Endothelial cell of umbilical vein (primary cell): ENCODE measurements at regions not wholly inside any gene's neighbourhood (a gene's known extent, or its start where the extent isn't known, plus 50 kb on each side); places are given as distances from the start of the nearest gene placed in this dataset.

ENCODE experiments used
- BruUV-seq: library from RNA; stranded (reverse); fragments of 400-500 nt; replicated peaks from 2 replicates; lab custom pipeline; 2021; lab: Mats Ljungman, UMichigan
- CTCF ChIA-PET: fragments of 300-600, 350-600 bp; sonication (Branson Sonifier 250); formaldehyde crosslinking; loops from one replicate; lab custom pipeline; 2021; ENCODE audit warnings: antibody characterized with exemption, inconsistent platforms; lab: Charles Lee
- POLR2A ChIA-PET: fragments of 300-600, 350-600 bp; sonication (Branson Sonifier 250); formaldehyde crosslinking; loops from one replicate; lab custom pipeline; 2021; ENCODE audit warnings: antibody characterized with exemption, inconsistent platforms; lab: Charles Lee
- DNase-seq: peaks from one replicate; pipeline ENCODE4 v3.0.0-alpha.2; 2011; ENCODE audit warnings: low read depth, low spot score
- FAIRE-seq: peaks from 2 replicates; lab custom pipeline; 2011; peaks lifted over from hg19 to GRCh38; lab: Jason Lieb, UNC
- H2AFZ ChIP-seq: 2 replicates; pipeline ENCODE4 v1.6.0; 2012; ENCODE audit warnings: low read depth, low read length, control low read depth, inconsistent platforms
- H3K27ac ChIP-seq: 2 replicates; pipeline ENCODE4 v1.5.1; 2011; ENCODE audit warnings: low read depth, mild to moderate bottlenecking, control low read depth, low read length, moderate library complexity; ENCODE audit not compliant: insufficient read depth
- H3K27me3 ChIP-seq, 2 experiments: 2 replicates each; pipeline versions ENCODE4 v1.6.0 to v1.6.1; 2011; ENCODE audit warnings: low read length in 2 of 2, mixed read lengths in 1 of 2; ENCODE audit not compliant: control insufficient read depth in 2 of 2, insufficient read depth in 2 of 2
- H3K36me3 ChIP-seq, 2 experiments: 2 replicates in 1 of 2; 3 replicates in 1 of 2; pipeline ENCODE4 v1.5.1; 2011; ENCODE audit warnings: low read length in 2 of 2, mild to moderate bottlenecking in 1 of 2, moderate library complexity in 1 of 2; ENCODE audit not compliant: control insufficient read depth in 2 of 2, insufficient read depth in 2 of 2; ENCODE audit errors: extremely low read depth in 1 of 2
- H3K4me1 ChIP-seq: 3 replicates; pipeline ENCODE4 v1.5.1; 2011; ENCODE audit warnings: mild to moderate bottlenecking, low read length; ENCODE audit not compliant: control insufficient read depth, insufficient read depth; ENCODE audit errors: extremely low read depth
- H3K4me2 ChIP-seq: 2 replicates; pipeline ENCODE4 v1.6.1; 2011; ENCODE audit warnings: low read length, control low read depth, mixed read lengths; ENCODE audit not compliant: insufficient read depth
- H3K4me3 ChIP-seq, 3 experiments: fragments of 200-600 bp in 1 of 3; sonication (generic), shearing (Covaris generic) in 1 of 3; replicated peaks in 1 of 3; 2 replicates each; pipeline ENCODE4 v1.5.1; 2011 to 2016; ENCODE audit warnings: control low read depth in 3 of 3, low read length in 3 of 3, mild to moderate bottlenecking in 2 of 3, inconsistent platforms in 1 of 3, low read depth in 1 of 3, moderate library complexity in 1 of 3; ENCODE audit not compliant: insufficient read depth in 1 of 3
- H3K79me2 ChIP-seq: 2 replicates; pipeline ENCODE4 v1.6.0; 2012; ENCODE audit warnings: low read length, inconsistent platforms; ENCODE audit not compliant: control insufficient read depth, insufficient read depth
- H3K9ac ChIP-seq: replicated peaks from 2 replicates; pipeline ENCODE3; 2011; ENCODE audit warnings: low read length, control low read depth; ENCODE audit not compliant: insufficient read depth; ENCODE audit errors: extremely low read depth
- H3K9me1 ChIP-seq: replicated peaks from 3 replicates; pipeline ENCODE4 v1.6.0; 2011; ENCODE audit warnings: mild to moderate bottlenecking, low read length; ENCODE audit not compliant: control insufficient read depth, insufficient read depth; ENCODE audit errors: extremely low read depth
- H3K9me3 ChIP-seq: replicated peaks from 2 replicates; pipeline ENCODE4 v1.5.1; 2012; ENCODE audit warnings: low read length, inconsistent platforms; ENCODE audit not compliant: control insufficient read depth, insufficient read depth
- H4K20me1 ChIP-seq: replicated peaks from 2 replicates; pipeline ENCODE3; 2011; ENCODE audit warnings: mild to moderate bottlenecking, low read length; ENCODE audit not compliant: control insufficient read depth, insufficient read depth; ENCODE audit errors: extremely low read depth
- EZH2 ChIP-seq: IDR thresholded peaks from 2 replicates; pipeline ENCODE4 v1.6.1; 2012; ENCODE audit warnings: borderline replicate concordance, low read depth, mild to moderate bottlenecking, moderate library complexity, low read length, inconsistent platforms; ENCODE audit not compliant: severe bottlenecking
- FOS ChIP-seq: IDR thresholded peaks from 2 replicates; pipeline ENCODE4 v1.6.1; 2011; ENCODE audit warnings: mild to moderate bottlenecking, low read length, moderate library complexity, borderline replicate concordance; ENCODE audit not compliant: insufficient read depth
- GATA2 ChIP-seq: IDR thresholded peaks from 2 replicates; pipeline ENCODE4 v1.7.0; 2011; ENCODE audit warnings: low read depth, mild to moderate bottlenecking, moderate library complexity, mixed read lengths, low read length; ENCODE audit not compliant: insufficient read length, insufficient read depth
- JUN ChIP-seq: IDR thresholded peaks from 2 replicates; pipeline ENCODE4 v1.6.1; 2011; ENCODE audit warnings: borderline replicate concordance, low read depth; ENCODE audit not compliant: insufficient read length, insufficient read depth
- MYC ChIP-seq: IDR thresholded peaks from one replicate; pipeline ENCODE4 v1.6.1; 2011; ENCODE audit warnings: mild to moderate bottlenecking, low read depth, low read length
- POLR2A ChIP-seq: IDR thresholded peaks from 2 replicates; pipeline ENCODE4 v1.6.1; 2012; ENCODE audit warnings: low read depth, mild to moderate bottlenecking, control low read depth, low read length
- POLR2AphosphoS5 ChIP-seq: IDR thresholded peaks from 2 replicates; pipeline ENCODE4 v1.6.1; 2012; ENCODE audit warnings: low read depth, mild to moderate bottlenecking, control low read depth, low read length, moderate library complexity; ENCODE audit not compliant: insufficient read depth
- dilution Hi-C: fragments of 300-500 bp; cut with MboI; formaldehyde crosslinking; loops from one replicate; pipeline ENCODE4 v1.15.0; 2019; ENCODE audit warnings: low sequenced_read_pairs; ENCODE audit not compliant: extremely low pct_ligation_motif_present
- intact Hi-C: fragments of 100-400 bp; cut with micrococcal nuclease; formaldehyde crosslinking; loops from one replicate; pipeline ENCODE4 v1.10.0; 2022
- TF ChIP-seq, protein P1 (sequence below): IDR thresholded peaks from 2 replicates; pipeline ENCODE4 v1.6.1; 2011; ENCODE audit not compliant: insufficient read depth, insufficient read length
- TF ChIP-seq, protein P2 (sequence below), 2 donors: IDR thresholded peaks; 1 replicate in 1 of 2; 2 replicates in 1 of 2; pipeline ENCODE4 v1.5.1; 2011; ENCODE audit warnings: low read length in 2 of 2, mild to moderate bottlenecking in 2 of 2, moderate library complexity in 2 of 2, control low read depth in 1 of 2, inconsistent platforms in 1 of 2, low read depth in 1 of 2; ENCODE audit not compliant: insufficient read depth in 1 of 2; ENCODE audit errors: extremely low read depth in 1 of 2

DNA sequence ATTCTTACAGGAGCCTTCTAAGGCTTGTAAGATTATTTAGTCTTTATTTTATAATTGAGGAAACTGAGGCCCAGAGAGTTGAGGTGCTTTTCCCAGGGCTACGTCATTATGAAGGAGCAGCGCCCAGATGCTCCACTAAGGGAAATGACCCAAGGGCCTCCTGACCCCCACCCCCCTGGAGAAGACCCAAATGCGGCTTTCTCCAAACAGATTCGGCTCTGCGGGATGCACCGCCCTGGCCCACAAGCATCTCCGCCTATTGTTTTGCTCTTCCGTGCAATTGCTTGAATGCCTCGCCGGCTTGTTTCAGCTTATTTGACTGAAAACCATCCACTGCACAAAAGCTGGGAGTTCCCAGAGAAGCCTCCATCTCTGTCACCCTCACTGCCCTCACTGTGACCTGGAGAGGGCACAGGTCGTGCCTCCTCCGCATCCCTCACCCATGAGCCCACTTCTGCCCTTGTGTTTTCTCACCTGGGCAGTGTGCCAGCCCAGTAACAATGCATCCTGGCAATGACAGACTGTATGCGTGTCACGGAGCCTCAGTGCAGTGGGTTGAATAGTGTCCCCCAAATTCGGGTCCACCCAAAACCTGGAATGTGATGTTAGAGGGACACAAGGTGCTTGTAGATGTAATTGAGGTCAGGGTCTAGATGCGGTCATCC is 790.2 kb downstream of the TBC1D22A start:
- Histone ChIP-seq H3K27me3 (no peaks in the 10 kb centered on the region), H3K9me1 (no peaks in the 10 kb centered on the region), H3K4me3 (no peak overlapping the region), H2AFZ (no peak overlapping the region), H4K20me1 (no peaks in the 10 kb centered on the region), H3K9ac (no peak overlapping the region), H3K27ac (no peak overlapping the region), H3K4me2 (no peak overlapping the region), H3K4me1 (no peaks in the 10 kb centered on the region), H3K79me2 (no peaks in the 10 kb centered on the region), H3K9me3 (peaks cover 14% of the 10 kb centered on the region), H3K36me3 (no peaks in the 10 kb centered on the region)
- POLR2A ChIA-PET: no interaction called here
- no peak for DNase-seq
- BruUV-seq: no TSS peak
- dilution Hi-C loops (no loop called here), intact Hi-C loops (no loop called here)
- FAIRE-seq: no peak
- CTCF ChIA-PET: no interaction called here
- no peak for TF ChIP-seq GATA2
- TF ChIP-seq, protein P1, sequence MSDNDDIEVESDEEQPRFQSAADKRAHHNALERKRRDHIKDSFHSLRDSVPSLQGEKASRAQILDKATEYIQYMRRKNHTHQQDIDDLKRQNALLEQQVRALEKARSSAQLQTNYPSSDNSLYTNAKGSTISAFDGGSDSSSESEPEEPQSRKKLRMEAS: no peak
- TF ChIP-seq, protein P2, sequence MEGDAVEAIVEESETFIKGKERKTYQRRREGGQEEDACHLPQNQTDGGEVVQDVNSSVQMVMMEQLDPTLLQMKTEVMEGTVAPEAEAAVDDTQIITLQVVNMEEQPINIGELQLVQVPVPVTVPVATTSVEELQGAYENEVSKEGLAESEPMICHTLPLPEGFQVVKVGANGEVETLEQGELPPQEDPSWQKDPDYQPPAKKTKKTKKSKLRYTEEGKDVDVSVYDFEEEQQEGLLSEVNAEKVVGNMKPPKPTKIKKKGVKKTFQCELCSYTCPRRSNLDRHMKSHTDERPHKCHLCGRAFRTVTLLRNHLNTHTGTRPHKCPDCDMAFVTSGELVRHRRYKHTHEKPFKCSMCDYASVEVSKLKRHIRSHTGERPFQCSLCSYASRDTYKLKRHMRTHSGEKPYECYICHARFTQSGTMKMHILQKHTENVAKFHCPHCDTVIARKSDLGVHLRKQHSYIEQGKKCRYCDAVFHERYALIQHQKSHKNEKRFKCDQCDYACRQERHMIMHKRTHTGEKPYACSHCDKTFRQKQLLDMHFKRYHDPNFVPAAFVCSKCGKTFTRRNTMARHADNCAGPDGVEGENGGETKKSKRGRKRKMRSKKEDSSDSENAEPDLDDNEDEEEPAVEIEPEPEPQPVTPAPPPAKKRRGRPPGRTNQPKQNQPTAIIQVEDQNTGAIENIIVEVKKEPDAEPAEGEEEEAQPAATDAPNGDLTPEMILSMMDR (IDR thresholded peaks at IDR 0.05; ENCODE audit: extremely low read depth in 1 of 2, insufficient read depth in 1 of 2, low read depth in 1 of 2, low read length in 2 of 2): no peak
- TF ChIP-seq POLR2AphosphoS5: no peak
- TF ChIP-seq JUN: no peak
- TF ChIP-seq EZH2: no peak
- no peak for TF ChIP-seq FOS
- no peak for TF ChIP-seq POLR2A
- no peak for TF ChIP-seq MYC
